Activated naive CD4-positive, alpha-beta T cell treated with anti-CD3 and anti-CD28 coated beads, Interleukin-2, amount 10 ng/mL, durations not matched to agents 7 days and 5 days (primary cell): ENCODE measurements at regions not wholly inside any gene's neighbourhood (a gene's known extent, or its start where the extent isn't known, plus 50 kb on each side); places are given as distances from the start of the nearest gene placed in this dataset.

Experiments
- CTCF ChIA-PET: fragments of 350-600 bp; sonication (Branson Sonifier 250); formaldehyde crosslinking; loops from one replicate; lab custom pipeline; 2021; ENCODE audit warnings: antibody characterized with exemption; lab: Charles Lee
- DNase-seq: peaks from one replicate; pipeline ENCODE4 v3.0.0-alpha.2; 2020
- H3K27ac Mint-ChIP-seq: one replicate; pipeline ENCODE4 v1.8.0; 2021; ENCODE audit warnings: mild to moderate bottlenecking, moderate library complexity, mixed read lengths
- H3K27me3 Mint-ChIP-seq: one replicate; pipeline ENCODE4 v1.8.0; 2021; ENCODE audit warnings: mild to moderate bottlenecking, mixed read lengths
- H3K36me3 Mint-ChIP-seq: one replicate; pipeline ENCODE4 v1.8.0; 2021; ENCODE audit warnings: mixed read lengths
- H3K4me1 Mint-ChIP-seq: one replicate; pipeline ENCODE4 v1.8.0; 2021; ENCODE audit warnings: mixed read lengths
- H3K4me3 Mint-ChIP-seq: one replicate; pipeline ENCODE4 v1.8.0; 2021; ENCODE audit warnings: mild to moderate bottlenecking, moderate library complexity, mixed read lengths
- H3K9me3 Mint-ChIP-seq: one replicate; pipeline ENCODE4 v1.8.0; 2021; ENCODE audit warnings: mixed read lengths

DNA sequence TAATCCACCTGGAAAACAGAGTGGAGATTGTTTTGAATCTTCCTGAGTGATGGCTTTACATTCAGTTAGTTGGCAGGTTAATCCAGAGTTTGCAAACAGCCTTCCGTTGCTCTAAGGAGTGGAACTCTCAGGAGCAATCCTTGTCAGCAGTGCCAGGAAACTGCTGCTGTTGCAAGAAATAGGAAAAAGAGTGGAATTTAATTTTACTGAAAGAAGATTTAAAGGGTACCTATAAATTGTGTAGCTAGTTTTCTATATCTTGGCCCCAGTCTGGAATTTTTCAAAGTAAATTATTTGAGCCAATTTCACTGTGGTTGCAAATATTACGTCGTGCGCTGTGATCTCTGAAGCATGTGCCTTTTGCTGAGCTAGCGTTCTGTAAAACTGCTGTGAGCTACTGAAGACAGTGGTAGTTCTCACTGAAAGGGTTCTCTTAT lies 55.5 kb upstream of the SLC5A12 start:
- Mint-ChIP-seq H3K4me1 (no peaks in the 10 kb centered on the region), H3K36me3 (no peaks in the 10 kb centered on the region), H3K4me3 (no peak overlapping the region), H3K27ac (no peak overlapping the region), H3K27me3 (no peaks in the 10 kb centered on the region), H3K9me3 (peaks cover 3% of the 10 kb centered on the region)
- no peak for DNase-seq
- CTCF ChIA-PET: no interaction called here

DNA sequence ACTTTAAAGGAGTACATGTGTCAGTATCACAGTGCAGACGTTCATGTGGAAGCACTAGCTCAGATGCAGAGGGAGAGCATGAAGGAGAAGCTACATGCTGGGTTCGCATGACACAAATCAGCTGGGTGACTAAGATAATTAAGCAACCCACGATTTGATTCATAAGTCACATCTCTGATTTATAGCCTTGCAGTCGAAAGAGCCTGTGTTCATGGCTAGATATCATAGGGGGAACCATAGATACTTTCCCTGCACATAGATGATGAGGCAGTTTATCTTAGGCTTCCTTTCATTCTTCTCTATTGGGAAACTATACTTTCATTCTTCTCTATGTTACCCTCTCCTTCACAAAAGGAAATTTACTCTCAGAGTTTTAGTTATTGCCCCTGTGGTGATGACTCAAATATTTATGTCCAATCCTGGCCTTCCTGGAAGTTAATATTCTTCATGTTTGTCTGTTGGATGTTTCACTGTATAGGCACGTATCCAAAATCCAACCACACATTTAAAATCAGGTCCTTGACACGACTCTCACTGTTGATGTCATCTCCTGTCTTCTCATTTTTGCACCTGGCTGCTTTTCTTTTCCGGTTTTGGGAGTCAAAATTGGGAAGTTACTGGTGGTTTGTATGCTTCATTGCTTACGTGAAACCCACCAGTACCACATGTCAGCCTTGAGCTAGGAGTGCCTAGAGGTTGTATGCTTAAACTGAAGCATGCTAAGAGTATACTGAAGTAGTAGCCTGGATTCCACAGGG lies 56.3 kb upstream of the SLC5A12 start:
- Mint-ChIP-seq H3K27ac (no peak overlapping the region), H3K4me3 (no peak overlapping the region), H3K36me3 (no peaks in the 10 kb centered on the region), H3K4me1 (no peaks in the 10 kb centered on the region), H3K9me3 (peaks cover 5% of the 10 kb centered on the region), H3K27me3 (no peaks in the 10 kb centered on the region)
- no peak for DNase-seq
- CTCF ChIA-PET: no interaction called here

DNA sequence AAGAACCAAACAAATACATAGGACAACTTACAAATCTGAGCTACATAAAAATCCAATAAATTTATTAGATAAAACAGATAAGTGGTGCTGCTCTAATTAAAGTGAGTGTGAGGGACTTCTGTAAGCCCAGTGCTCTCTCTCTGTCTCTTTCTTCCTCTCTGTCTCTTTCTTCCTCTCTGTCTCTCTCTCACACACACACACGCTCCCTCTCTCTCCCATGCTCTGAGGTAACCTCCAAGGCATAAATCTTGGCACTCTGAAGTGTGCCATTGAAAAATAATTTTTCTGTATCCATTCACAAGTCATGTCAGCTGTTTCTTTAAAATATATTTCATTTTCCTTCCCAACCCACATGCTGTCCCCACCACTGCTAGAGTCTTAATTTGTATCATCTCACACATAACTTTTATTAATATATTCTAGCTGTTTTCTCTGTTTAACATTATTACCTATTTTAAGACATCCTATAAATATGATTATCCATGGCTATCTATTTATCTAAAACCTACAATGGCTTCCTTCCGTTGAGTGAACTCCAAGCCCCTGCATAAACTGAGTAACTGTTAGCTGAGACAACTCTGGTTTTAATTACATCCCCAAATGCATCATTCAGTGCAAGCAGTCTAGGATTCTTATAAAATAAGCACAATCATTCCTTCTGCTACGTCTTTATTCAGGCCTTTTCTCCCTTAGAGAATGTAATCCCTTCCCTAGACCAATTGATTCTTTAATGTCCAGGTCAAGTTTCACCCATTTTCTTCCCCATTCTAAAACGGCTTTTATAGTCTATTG lies 57.4 kb upstream of the SLC5A12 start:
- H3K9me3 Mint-ChIP-seq: peaks cover 7% of the 10 kb centered on the region
- no peaks in the 10 kb centered on the region for H3K27me3 Mint-ChIP-seq
- H3K4me1 Mint-ChIP-seq: no peaks in the 10 kb centered on the region
- CTCF ChIA-PET: no interaction called here
- DNase-seq: no peak
- H3K36me3 Mint-ChIP-seq: no peaks in the 10 kb centered on the region
- no peak overlapping the region for H3K27ac Mint-ChIP-seq
- no peak overlapping the region for H3K4me3 Mint-ChIP-seq

DNA sequence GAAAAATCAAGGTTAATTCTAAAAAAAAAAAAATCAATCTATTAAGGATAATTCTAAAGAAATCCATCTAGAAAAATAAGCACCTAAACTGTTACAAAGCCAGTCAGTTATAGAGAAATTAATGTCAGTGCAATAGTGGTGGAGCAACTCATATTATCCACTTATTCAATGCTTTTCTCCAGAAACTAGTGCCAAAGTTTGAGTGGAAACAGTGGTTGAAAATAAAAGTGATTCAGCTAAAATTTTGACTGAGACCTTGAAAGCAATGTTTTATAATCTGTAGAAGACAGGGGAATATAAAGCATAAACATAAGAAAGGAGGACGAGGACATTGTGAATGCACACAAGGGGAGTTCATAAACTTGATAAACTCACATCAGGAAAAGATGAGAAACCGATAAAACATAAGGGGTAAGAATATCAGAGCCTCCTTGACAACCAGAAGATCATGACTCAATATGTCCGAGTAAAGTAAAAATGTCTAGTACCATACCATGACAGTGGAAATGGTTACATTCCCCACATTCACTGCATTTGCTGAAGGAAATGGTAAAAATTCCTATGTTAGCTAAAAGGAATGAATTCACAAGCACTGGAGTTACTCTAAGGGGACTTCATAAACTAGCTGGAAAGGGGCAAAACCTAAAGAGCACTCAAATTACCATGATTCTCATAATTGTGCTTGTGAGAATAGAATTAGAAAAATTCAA lies 58.7 kb upstream of the SLC5A12 start:
- no peaks in the 10 kb centered on the region for H3K4me1 Mint-ChIP-seq
- H3K27me3 Mint-ChIP-seq: no peaks in the 10 kb centered on the region
- no peak for DNase-seq
- H3K27ac Mint-ChIP-seq: no peak overlapping the region
- H3K36me3 Mint-ChIP-seq: no peaks in the 10 kb centered on the region
- CTCF ChIA-PET: no interaction called here
- H3K9me3 Mint-ChIP-seq: peaks cover 12% of the 10 kb centered on the region
- no peak overlapping the region for H3K4me3 Mint-ChIP-seq

DNA sequence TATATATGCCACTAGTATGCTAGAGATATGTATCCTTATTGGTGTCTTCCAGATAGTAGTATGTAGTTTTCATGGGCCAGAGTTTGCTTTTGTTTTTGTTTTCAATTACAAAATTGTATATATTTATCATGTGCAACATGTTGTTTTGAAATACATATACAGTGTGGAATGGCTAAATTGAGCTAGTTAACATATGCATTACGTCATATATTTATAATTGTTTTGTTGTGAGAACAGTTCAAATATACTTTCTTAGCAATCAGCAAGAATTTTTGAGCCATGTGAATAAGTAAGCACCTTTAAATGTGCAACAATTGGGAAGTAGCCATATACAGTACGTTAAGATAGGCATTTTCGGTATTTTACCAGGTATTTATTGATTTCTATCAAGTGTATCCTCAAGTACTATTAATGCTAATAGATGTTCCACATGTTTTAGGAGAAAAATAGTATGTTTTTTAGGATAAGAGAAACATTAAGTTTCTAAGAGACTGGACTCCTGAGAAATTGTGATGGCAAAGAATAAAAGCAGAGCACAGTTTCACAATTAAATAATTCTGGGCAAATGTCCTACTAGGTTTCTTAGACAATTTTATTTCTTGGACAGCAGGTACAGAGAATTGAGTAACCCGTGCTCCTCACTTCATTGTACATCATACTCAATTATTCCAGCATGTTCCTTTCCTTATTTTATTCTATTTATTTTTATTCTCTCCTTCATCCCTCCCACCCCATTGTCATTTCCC lies 60.5 kb upstream of the SLC5A12 start:
- peaks cover 18% of the 10 kb centered on the region for H3K9me3 Mint-ChIP-seq
- no peak overlapping the region for H3K4me3 Mint-ChIP-seq
- no peaks in the 10 kb centered on the region for H3K4me1 Mint-ChIP-seq
- DNase-seq: no peak
- H3K27me3 Mint-ChIP-seq: no peaks in the 10 kb centered on the region
- CTCF ChIA-PET: no interaction called here
- H3K36me3 Mint-ChIP-seq: no peaks in the 10 kb centered on the region
- H3K27ac Mint-ChIP-seq: no peak overlapping the region

DNA sequence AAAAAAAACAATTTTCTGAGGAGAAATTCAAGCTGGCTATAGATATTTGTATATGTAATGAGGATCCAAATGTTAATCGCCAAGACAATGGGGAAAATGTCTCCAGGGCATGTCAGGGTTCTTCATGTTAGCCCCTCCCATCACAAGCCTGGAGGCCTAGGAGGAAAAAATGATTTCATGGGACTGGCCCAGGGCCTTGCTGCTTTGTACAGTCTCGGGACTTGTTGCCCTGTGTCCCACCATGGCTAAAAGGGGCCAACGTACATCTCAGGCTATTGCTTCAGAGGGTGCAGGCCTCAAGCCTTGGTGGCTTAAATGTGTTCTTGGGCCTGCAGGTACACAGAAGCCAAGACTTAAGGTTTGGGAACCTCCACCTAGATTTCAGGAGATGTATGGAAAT lies 62.1 kb upstream of the SLC5A12 start:
- no peak overlapping the region for H3K27ac Mint-ChIP-seq
- no peak overlapping the region for H3K4me3 Mint-ChIP-seq
- H3K27me3 Mint-ChIP-seq: no peaks in the 10 kb centered on the region
- H3K36me3 Mint-ChIP-seq: no peaks in the 10 kb centered on the region
- H3K9me3 Mint-ChIP-seq: peaks cover 18% of the 10 kb centered on the region
- no peak for DNase-seq
- CTCF ChIA-PET: no interaction called here
- H3K4me1 Mint-ChIP-seq: no peaks in the 10 kb centered on the region

DNA sequence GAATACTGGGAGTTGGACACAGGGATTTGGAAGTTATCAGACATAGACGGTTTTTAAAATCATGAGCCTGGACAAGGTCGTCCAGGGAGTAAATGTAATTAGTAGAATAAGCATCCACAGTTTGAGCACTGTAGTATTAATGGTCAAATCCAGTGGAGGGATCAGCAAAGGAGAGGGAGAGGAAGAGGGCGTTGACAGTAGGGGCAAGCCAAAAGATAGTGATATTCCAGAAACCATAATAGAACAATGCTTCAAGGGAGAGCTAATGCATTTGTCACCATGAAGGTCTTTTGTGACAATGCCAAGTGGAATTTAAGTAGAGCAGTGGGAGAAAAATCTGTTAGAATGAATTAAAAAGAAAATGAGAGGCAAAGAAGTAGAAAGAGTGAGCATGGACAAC lies 68.9 kb upstream of the SLC5A12 start:
- H3K27me3 Mint-ChIP-seq: no peaks in the 10 kb centered on the region
- peaks cover 4% of the 10 kb centered on the region for H3K9me3 Mint-ChIP-seq
- H3K27ac Mint-ChIP-seq: no peak overlapping the region
- H3K4me3 Mint-ChIP-seq: no peak overlapping the region
- DNase-seq: no peak
- H3K36me3 Mint-ChIP-seq: no peaks in the 10 kb centered on the region
- CTCF ChIA-PET: no interaction called here
- H3K4me1 Mint-ChIP-seq: no peaks in the 10 kb centered on the region

DNA sequence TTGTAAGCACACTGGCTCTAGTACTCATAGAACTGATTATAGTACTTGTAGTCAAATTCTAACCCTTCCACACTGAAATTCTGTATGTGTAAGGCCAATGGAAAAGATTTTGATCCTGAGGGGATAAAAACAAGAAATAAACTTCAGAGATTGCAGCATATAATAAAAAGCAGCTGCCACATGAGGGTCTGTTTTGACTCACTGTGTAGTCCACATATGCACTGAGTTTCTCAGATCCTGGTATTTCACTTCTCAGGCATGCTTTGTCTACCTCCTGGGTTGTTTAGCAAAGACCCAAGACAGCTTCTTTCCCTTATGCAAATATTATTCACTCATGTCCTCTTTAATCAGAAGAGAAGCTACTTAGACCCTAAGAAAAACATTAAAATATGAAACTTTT lies 71.1 kb upstream of the SLC5A12 start:
- Mint-ChIP-seq H3K27me3 (no peaks in the 10 kb centered on the region), H3K27ac (no peak overlapping the region), H3K36me3 (no peaks in the 10 kb centered on the region), H3K4me1 (no peaks in the 10 kb centered on the region), H3K9me3 (no peaks in the 10 kb centered on the region), H3K4me3 (no peak overlapping the region)
- CTCF ChIA-PET: no interaction called here
- DNase-seq: no peak

DNA sequence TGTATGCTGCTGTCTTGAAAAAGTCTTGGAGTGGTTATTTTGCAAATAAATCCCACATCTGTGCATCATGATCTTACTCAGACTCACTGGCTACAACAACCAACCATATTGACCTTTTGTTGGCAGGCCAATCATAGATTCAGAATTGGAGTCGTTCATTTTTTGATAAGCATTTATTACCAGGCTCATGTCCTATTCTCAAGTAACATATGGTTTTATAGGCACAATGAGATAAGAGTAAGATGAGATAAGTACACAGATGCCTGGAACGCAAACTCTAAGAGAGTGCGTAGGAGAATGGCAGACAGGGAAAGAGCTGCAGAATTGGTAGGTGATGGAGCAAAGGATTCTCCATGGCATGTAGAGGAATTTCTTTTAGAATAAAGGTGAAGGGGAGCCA lies 71.6 kb upstream of the SLC5A12 start:
- Mint-ChIP-seq H3K27ac (no peak overlapping the region), H3K36me3 (no peaks in the 10 kb centered on the region), H3K4me1 (no peaks in the 10 kb centered on the region), H3K9me3 (no peaks in the 10 kb centered on the region), H3K4me3 (no peak overlapping the region), H3K27me3 (no peaks in the 10 kb centered on the region)
- CTCF ChIA-PET: no interaction called here
- no peak for DNase-seq

DNA sequence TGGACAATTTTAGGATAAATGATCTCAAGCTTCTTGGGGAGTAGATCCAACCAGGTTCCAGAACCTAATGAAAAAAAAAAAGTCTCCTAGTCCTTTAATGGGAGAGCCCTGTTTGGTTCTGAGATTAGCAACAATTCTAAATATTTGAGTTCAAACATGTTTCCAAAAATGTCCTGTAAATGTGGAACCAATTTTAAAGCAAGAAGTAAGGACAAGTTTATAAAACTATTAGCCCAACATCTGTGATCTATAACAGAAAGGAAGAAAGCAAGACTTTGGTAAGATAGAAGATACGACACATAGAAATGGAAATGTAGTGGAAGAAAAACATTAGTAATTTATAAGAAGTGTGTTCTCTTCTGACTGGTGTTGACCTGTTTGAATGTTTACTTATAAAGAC lies 79.7 kb upstream of the SLC5A12 start:
- no peaks in the 10 kb centered on the region for H3K9me3 Mint-ChIP-seq

DNA sequence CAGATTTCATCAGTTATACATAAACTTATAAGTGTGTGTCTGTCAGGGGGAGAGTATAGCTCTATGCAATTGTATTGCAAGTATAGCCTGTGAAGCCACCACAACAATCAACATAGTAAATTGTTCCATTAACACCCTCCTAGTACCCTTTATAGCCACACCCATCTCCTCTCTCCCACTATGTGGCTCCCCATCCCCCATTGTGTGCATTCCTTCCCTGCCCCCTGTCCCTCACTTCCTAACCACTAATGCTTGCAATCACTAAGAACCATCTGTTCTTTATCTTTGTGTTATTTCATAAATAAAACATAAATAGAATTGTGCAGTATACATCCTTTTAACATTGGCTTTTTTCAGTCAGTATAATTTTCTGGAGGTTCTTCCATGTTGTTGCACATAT lies 83.1 kb upstream of the SLC5A12 start:
- CTCF ChIA-PET: no interaction called here
- no peak for DNase-seq
- no peaks in the 10 kb centered on the region for H3K36me3 Mint-ChIP-seq
- H3K27ac Mint-ChIP-seq: no peak overlapping the region
- H3K9me3 Mint-ChIP-seq: peaks cover 2% of the 10 kb centered on the region
- H3K27me3 Mint-ChIP-seq: no peaks in the 10 kb centered on the region
- no peak overlapping the region for H3K4me3 Mint-ChIP-seq
- no peaks in the 10 kb centered on the region for H3K4me1 Mint-ChIP-seq

More for the DNA sequence above, 79.7 kb upstream of the SLC5A12 start:
- Mint-ChIP-seq H3K4me3 (no peak overlapping the region), H3K36me3 (no peaks in the 10 kb centered on the region), H3K4me1 (no peaks in the 10 kb centered on the region), H3K27ac (no peak overlapping the region), H3K27me3 (no peaks in the 10 kb centered on the region)
- no peak for DNase-seq
- CTCF ChIA-PET: no interaction called here

DNA sequence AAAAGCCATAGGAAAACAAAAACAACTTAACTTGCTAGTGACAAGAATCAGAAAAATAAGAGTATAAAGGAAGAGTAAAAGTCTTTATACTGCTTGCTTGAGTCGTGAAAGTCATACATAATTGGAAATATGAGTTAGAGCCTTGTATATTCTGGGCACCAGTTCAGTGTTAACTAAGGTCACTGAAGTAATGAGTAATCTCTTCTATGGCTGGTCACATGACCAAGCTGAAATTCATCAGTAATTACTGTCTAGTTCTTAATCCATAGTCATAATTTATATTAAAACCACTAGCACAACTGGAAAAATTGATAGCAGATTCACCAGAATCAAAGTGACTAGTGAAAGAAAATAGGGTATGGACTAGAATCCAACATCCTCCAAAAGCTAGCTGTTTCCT lies 84.4 kb upstream of the SLC5A12 start:
- Mint-ChIP-seq H3K27ac (no peak overlapping the region), H3K27me3 (no peaks in the 10 kb centered on the region), H3K36me3 (no peaks in the 10 kb centered on the region), H3K9me3 (peaks cover 2% of the 10 kb centered on the region), H3K4me3 (no peak overlapping the region), H3K4me1 (no peaks in the 10 kb centered on the region)
- DNase-seq: no peak
- CTCF ChIA-PET: no interaction called here

DNA sequence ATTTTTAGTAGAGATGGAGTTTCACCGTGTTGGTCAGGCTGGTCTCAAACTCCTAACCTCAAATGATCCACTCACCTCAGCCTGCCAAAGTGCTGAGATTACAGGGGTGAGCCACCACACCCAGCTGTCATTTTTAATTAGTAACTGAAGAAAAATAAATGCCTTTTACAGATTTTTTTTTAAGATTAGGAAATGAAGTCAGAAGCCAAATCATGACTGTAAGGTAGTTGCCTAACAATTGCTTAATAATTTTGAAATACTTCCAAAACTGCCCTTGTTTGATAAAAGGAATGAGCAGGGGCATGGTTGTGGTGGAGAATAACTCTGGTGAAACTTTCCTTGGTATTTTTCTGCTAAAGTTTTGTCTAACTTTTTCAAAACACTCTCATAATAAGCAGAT lies 98.9 kb upstream of the SLC5A12 start:
- peaks cover 28% of the 10 kb centered on the region for H3K9me3 Mint-ChIP-seq
- H3K4me1 Mint-ChIP-seq: no peaks in the 10 kb centered on the region
- no peaks in the 10 kb centered on the region for H3K36me3 Mint-ChIP-seq
- CTCF ChIA-PET: no interaction called here
- H3K27ac Mint-ChIP-seq: no peak overlapping the region
- H3K27me3 Mint-ChIP-seq: no peaks in the 10 kb centered on the region
- no peak overlapping the region for H3K4me3 Mint-ChIP-seq
- DNase-seq: no peak

DNA sequence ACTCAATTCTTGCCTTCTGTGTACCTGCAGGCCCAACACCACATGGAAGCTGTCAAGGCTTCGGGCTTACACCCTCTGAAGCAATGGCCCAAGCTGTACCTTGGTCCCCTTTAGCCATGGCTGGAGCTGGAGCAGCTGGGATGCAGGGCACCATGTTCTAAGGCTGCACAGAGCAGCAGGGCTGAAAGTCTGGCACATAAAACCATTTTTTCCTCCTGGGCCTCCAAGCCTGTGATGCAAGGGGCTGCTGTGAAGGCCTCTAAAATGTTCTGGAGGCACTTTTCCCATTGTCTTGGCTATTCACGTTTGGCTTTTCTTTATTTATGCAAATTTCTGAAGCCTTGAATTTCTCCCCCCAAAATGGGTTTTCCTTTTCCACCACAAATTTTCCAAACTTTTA lies 102.1 kb upstream of the SLC5A12 start:
- Mint-ChIP-seq H3K36me3 (no peaks in the 10 kb centered on the region), H3K27ac (no peak overlapping the region), H3K4me1 (no peaks in the 10 kb centered on the region), H3K9me3 (peaks cover 28% of the 10 kb centered on the region), H3K27me3 (no peaks in the 10 kb centered on the region), H3K4me3 (no peak overlapping the region)
- DNase-seq: no peak
- CTCF ChIA-PET: no interaction called here
